ENCODE measurements at regions not wholly inside any gene's neighbourhood (a gene's known extent, or its start where the extent isn't known, plus 50 kb on each side); places are given as distances from the start of the nearest gene placed in this dataset.

DNA sequence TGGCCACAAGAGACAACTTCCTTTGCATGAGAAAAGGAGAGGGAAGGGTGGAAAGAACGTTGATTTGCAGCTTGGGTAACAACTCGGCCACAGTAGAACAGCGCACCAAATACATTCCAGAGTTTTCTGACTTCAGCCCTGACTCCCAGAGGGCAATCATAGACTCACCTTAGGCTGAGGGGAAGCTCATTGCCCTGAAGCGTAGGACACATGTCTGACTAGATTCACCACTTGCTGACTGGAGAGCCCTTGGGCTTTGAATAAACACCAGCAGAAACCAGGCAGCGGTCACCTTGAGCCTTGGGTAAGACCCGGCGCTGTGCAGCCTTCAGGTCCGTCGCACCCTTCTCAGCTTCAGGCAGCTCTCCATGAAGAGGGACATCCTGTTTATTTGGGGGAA is 151.8 kb upstream of the GRIA4 start:
- TF ChIP-seq, protein P1, sequence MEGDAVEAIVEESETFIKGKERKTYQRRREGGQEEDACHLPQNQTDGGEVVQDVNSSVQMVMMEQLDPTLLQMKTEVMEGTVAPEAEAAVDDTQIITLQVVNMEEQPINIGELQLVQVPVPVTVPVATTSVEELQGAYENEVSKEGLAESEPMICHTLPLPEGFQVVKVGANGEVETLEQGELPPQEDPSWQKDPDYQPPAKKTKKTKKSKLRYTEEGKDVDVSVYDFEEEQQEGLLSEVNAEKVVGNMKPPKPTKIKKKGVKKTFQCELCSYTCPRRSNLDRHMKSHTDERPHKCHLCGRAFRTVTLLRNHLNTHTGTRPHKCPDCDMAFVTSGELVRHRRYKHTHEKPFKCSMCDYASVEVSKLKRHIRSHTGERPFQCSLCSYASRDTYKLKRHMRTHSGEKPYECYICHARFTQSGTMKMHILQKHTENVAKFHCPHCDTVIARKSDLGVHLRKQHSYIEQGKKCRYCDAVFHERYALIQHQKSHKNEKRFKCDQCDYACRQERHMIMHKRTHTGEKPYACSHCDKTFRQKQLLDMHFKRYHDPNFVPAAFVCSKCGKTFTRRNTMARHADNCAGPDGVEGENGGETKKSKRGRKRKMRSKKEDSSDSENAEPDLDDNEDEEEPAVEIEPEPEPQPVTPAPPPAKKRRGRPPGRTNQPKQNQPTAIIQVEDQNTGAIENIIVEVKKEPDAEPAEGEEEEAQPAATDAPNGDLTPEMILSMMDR (conservative IDR thresholded peaks at IDR 0.05 in 1 of 2, IDR thresholded peaks at IDR 0.05 in 1 of 2; ENCODE audit: extremely low read depth in 1 of 2, insufficient read depth in 1 of 2, low read depth in 1 of 2, low read length in 2 of 2), result no peak
- TF ChIP-seq EZH2 (IDR thresholded peaks at IDR 0.05; ENCODE audit: borderline replicate concordance, low read length), result no peak

All from mammary epithelial cell (primary cell).